ENCODE measurements at regions not wholly inside any gene's neighbourhood (a gene's known extent, or its start where the extent isn't known, plus 50 kb on each side); places are given as distances from the start of the nearest gene placed in this dataset.

GRCh38 chr4:11777447-11777846 lies 348.8 kb upstream of the HS3ST1 start:
- no peak for TF ChIP-seq CTCF (conservative IDR thresholded peaks at IDR 0.05; ENCODE audit: low read depth, low read length)
- DNase-seq (ENCODE audit: low read depth), result no peak
- no peak overlapping the region for H3K4me3 ChIP-seq (ENCODE audit: low read depth, low read length)

GRCh38 chr4:11774346-11774745 lies 345.7 kb upstream of the HS3ST1 start:
- TF ChIP-seq CTCF (conservative IDR thresholded peaks at IDR 0.05; ENCODE audit: low read depth, low read length), result no peak
- DNase-seq (ENCODE audit: low read depth), result peak; percentile 59
- no peak overlapping the region for H3K4me3 ChIP-seq (ENCODE audit: low read depth, low read length)

GRCh38 chr4:11773798-11774197 lies 345.1 kb upstream of the HS3ST1 start:
- DNase-seq (ENCODE audit: low read depth), result no peak
- no peak for TF ChIP-seq CTCF (conservative IDR thresholded peaks at IDR 0.05; ENCODE audit: low read depth, low read length)
- H3K4me3 ChIP-seq (ENCODE audit: low read depth, low read length), result no peak overlapping the region

GRCh38 chr4:11769434-11769833 lies 340.7 kb upstream of the HS3ST1 start:
- no peak overlapping the region for H3K4me3 ChIP-seq (ENCODE audit: low read depth, low read length)
- peak; percentile 29 for DNase-seq (ENCODE audit: low read depth)
- TF ChIP-seq CTCF (conservative IDR thresholded peaks at IDR 0.05; ENCODE audit: low read depth, low read length), result no peak

GRCh38 chr4:11768251-11768972 lies 339.7 kb upstream of the HS3ST1 start:
- DNase-seq (ENCODE audit: low read depth), result no peak
- H3K4me3 ChIP-seq (ENCODE audit: low read depth, low read length), result no peak overlapping the region
- no peak for TF ChIP-seq CTCF (conservative IDR thresholded peaks at IDR 0.05; ENCODE audit: low read depth, low read length)

- peak; percentile 89 for TF ChIP-seq CTCF (conservative IDR thresholded peaks at IDR 0.05; ENCODE audit: low read depth, low read length)
- no peak overlapping the region for H3K4me3 ChIP-seq (ENCODE audit: low read depth, low read length)
- no peak for DNase-seq (ENCODE audit: low read depth)
These were observed 337.3 kb upstream of the HS3ST1 start for GRCh38 chr4:11765849-11766453.

All from epithelial cell of proximal tubule (primary cell).